Psoas muscle (tissue), 7 donors: ENCODE measurements at regions not wholly inside any gene's neighbourhood (a gene's known extent, or its start where the extent isn't known, plus 50 kb on each side); places are given as distances from the start of the nearest gene placed in this dataset.
"Not testable (repeated sequence)": the region's sequence is repeated elsewhere in the genome, so short reads cannot be mapped to it uniquely, and the experiment has no call there.

Experiments used
- ATAC-seq, 4 donors: fragments of 200-7000 bp; cut with Tn5 transposase; one replicate each; pipeline ENCODE4 v1.9.1; 2020; ENCODE audit warnings: moderate library complexity in 3 of 4, mild to moderate bottlenecking in 2 of 4
- DNase-seq, 2 donors: peaks; one replicate each; pipeline ENCODE4 v3.0.0-alpha.2; 2020
- H3K27ac ChIP-seq: fragments of 200-600 bp; one replicate; pipeline ENCODE4 v1.8.0; 2022
- H3K27me3 ChIP-seq, 3 donors: fragments of 200-600 bp in 1 of 3; one replicate each; pipeline versions ENCODE4 v1.6.1 to v1.8.0; 2013 to 2022; ENCODE audit warnings: low read length in 2 of 3, mild to moderate bottlenecking in 2 of 3, moderate library complexity in 1 of 3; ENCODE audit not compliant: insufficient read depth in 3 of 3
- H3K36me3 ChIP-seq, 2 donors: fragments of 200-600 bp in 1 of 2; one replicate each; pipeline versions ENCODE4 v1.6.1 to v1.8.0; 2013 to 2022; ENCODE audit warnings: low read depth in 1 of 2, mild to moderate bottlenecking in 1 of 2, moderate library complexity in 1 of 2; ENCODE audit not compliant: insufficient read depth in 1 of 2
- H3K4me1 ChIP-seq: fragments of 200-600 bp; one replicate; pipeline ENCODE4 v1.8.0; 2022
- H3K4me3 ChIP-seq: fragments of 200-600 bp; one replicate; pipeline ENCODE4 v1.8.0; 2022; ENCODE audit warnings: mild to moderate bottlenecking
- H3K9me3 ChIP-seq: fragments of 200-600 bp; one replicate; pipeline ENCODE4 v1.8.0; 2022
- WGBS, 3 donors: extraction: QIAGEN DNeasy Blood & Tissue Kit; methylation state at CpG; one replicate each; pipeline versions ENCODE4 v1.1.6 to v1.1.7; 2013; 5-methylcytosine and 5-hydroxymethylcytosine counted together
- intact Hi-C, 2 donors: fragments of 100-400 bp; cut with DNase I; formaldehyde crosslinking; loops; one replicate each; pipeline versions ENCODE4 v1.11.0 to v1.14.2; 2022
- TF ChIP-seq, protein P1 (sequence below): fragments of 200-600 bp; IDR thresholded peaks from one replicate; pipeline ENCODE4 v1.8.0; 2022; ENCODE audit warnings: antibody characterized with exemption
- donor health status: healthy with polysubstance abuse.
- donor health status: DM: no; HTN: no; CAD: no; lungs with moderate emphysema.
- donor health status: Bipolar disorder and iron deficiency.
- donor health status: healthy.
- donor health status: DM: yes; HTN: yes; CAD: no.
- donor health status: DM: no; HTN: no; CAD: no.
- donor health status: DM: yes; HTN: yes; CAD: no.

DNA sequence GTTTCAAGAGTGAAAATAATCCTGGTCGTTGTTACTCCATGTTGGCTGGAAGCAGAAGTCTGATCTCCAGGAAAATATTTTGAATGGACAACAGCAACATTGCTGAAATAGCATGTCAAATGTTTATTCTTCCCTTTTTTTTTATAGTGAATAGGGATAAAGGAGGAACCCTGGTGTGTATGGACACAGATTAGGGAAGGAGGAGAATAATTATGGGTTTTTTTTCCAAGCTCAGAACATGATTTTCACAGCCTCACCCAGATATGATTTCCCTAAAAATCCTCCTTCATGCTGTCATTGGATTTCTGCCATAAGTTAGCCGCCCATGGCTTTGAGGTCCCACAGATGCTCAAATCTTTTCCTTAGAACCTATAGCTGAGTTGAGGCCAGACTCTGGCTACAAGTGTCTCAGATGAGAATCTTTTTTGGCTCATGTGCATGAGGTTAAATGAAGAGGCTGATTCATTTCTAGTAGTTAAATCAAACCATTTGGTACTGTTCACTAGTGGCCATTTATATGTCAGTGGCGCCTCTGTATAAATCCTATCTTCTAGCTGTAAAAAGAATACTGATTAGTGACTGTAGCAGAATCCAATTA is 65.5 kb upstream of the LIFR start:
- TF ChIP-seq, protein P1, sequence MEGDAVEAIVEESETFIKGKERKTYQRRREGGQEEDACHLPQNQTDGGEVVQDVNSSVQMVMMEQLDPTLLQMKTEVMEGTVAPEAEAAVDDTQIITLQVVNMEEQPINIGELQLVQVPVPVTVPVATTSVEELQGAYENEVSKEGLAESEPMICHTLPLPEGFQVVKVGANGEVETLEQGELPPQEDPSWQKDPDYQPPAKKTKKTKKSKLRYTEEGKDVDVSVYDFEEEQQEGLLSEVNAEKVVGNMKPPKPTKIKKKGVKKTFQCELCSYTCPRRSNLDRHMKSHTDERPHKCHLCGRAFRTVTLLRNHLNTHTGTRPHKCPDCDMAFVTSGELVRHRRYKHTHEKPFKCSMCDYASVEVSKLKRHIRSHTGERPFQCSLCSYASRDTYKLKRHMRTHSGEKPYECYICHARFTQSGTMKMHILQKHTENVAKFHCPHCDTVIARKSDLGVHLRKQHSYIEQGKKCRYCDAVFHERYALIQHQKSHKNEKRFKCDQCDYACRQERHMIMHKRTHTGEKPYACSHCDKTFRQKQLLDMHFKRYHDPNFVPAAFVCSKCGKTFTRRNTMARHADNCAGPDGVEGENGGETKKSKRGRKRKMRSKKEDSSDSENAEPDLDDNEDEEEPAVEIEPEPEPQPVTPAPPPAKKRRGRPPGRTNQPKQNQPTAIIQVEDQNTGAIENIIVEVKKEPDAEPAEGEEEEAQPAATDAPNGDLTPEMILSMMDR: no peak
- Histone ChIP-seq H3K27ac (no peak overlapping the region), H3K4me1 (no peaks in the 10 kb centered on the region), H3K27me3 (no peaks in the 10 kb centered on the region), H3K4me3 (no peak overlapping the region), H3K36me3 (no peaks in the 10 kb centered on the region), H3K9me3 (peaks cover 13% of the 10 kb centered on the region)
- 65 to 71% (median 68%) methylated on average over 3 of the region's 3 CpGs for WGBS, 3 donors
- ATAC-seq (no peak), DNase-seq (no peak)
- intact Hi-C loops: no loop called here

GRCh38 chr5:38622723-38623129 is 66.3 kb upstream of the LIFR start:
- H3K9me3 ChIP-seq: peaks cover 10% of the 10 kb centered on the region
- no peak for DNase-seq
- no peak overlapping the region for H3K4me3 ChIP-seq
- no peaks in the 10 kb centered on the region for H3K4me1 ChIP-seq
- H3K36me3 ChIP-seq: no peaks in the 10 kb centered on the region
- intact Hi-C loops: no loop called here
- H3K27me3 ChIP-seq: no peaks in the 10 kb centered on the region
- WGBS, 3 donors: 74 to 90% (median 89%) methylated on average over 3 of the region's 3 CpGs
- ATAC-seq: no peak
- TF ChIP-seq, protein P1: no peak
- no peak overlapping the region for H3K27ac ChIP-seq

DNA sequence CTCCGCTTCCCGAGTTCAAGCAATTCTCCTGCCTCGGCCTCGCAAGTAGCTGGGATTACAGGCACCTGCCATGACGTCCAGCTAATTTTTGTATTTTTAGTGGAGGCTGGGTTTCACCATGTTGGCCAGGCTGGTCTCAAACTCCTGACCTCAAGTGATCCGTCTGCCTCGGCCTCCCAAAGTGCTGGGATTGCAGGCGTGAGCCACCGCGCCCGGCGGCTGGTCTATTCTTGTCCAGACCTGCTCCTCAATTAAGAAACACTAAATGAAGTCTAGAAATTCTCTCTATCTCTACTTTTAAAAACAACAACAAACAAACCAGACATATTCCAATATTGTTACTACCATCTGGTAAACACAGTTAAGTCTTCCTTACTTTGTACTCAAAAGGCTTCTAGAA is 68.1 kb upstream of the LIFR start:
- H3K27me3 ChIP-seq, H3K27ac ChIP-seq, H3K4me3 ChIP-seq, ATAC-seq, H3K9me3 ChIP-seq, H3K4me1 ChIP-seq, intact Hi-C loops, DNase-seq, H3K36me3 ChIP-seq: not testable (repeated sequence)
- WGBS, 3 donors: 97 to 98% (median 98%) methylated on average over 12 of the region's 12 CpGs

- H3K27ac ChIP-seq, H3K36me3 ChIP-seq, ATAC-seq, DNase-seq, H3K4me3 ChIP-seq, H3K9me3 ChIP-seq, H3K4me1 ChIP-seq, H3K27me3 ChIP-seq, intact Hi-C loops: not testable (repeated sequence)
- WGBS, 3 donors: 93 to 97% (median 96%) methylated on average over 22 to 24 of the region's 24 CpGs
These were observed 74.9 kb upstream of the LIFR start for GRCh38 chr5:38631376-38631775.

DNA sequence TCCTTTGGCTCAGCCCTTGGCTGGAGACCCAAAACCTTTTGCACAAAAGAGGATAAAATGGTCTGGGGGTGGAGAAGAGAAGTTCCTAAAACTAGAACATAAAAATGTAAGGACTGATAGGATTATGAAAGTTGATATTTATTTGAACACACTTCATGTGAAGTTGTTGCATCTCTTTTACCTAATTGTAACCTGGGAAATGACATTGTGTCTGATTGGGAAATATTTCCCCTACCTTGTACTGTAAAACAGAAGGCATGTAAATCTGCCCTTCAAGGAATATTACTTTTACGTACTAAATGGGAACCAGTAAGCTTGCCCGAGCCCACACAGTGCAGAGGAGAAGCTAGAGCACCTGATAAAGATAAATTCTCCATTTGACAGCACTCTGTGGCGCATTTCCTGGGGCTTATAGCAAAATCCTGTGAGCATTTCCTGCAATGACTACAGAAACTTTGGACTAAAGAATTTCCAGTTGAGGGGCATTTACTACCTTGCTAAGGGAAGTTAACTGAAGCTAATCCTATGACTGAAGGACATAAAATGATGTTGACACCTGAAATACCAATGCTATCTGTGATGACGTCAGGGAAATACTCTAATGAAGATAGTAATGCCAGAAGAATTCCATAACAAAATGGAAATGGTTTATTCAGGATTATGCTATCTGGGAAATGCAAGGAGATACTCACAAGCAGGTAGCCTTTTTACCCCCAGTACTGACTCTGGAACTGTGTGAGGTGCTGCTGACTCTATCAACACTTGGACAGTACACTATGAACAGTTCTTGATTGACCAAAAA is 78.3 kb upstream of the LIFR start:
- Histone ChIP-seq H3K36me3 (no peaks in the 10 kb centered on the region), H3K27me3 (peaks cover 0 to 1% (median 0%) of the 10 kb centered on the region in 3 donors), H3K4me1 (no peaks in the 10 kb centered on the region), H3K27ac (no peak overlapping the region), H3K4me3 (no peak overlapping the region), H3K9me3 (no peaks in the 10 kb centered on the region)
- TF ChIP-seq, protein P1: no peak
- intact Hi-C loops: no loop called here
- DNase-seq (no peak), ATAC-seq (no peak)
- WGBS, 3 donors: 55 to 59% (median 55%) methylated on average over 4 of the region's 4 CpGs
